ENCODE measurements at regions not wholly inside any gene's neighbourhood (a gene's known extent, or its start where the extent isn't known, plus 50 kb on each side); places are given as distances from the start of the nearest gene placed in this dataset.
A peak's percentile ranks its signal among the peaks of the same experiment; 100 is the strongest.

DNA sequence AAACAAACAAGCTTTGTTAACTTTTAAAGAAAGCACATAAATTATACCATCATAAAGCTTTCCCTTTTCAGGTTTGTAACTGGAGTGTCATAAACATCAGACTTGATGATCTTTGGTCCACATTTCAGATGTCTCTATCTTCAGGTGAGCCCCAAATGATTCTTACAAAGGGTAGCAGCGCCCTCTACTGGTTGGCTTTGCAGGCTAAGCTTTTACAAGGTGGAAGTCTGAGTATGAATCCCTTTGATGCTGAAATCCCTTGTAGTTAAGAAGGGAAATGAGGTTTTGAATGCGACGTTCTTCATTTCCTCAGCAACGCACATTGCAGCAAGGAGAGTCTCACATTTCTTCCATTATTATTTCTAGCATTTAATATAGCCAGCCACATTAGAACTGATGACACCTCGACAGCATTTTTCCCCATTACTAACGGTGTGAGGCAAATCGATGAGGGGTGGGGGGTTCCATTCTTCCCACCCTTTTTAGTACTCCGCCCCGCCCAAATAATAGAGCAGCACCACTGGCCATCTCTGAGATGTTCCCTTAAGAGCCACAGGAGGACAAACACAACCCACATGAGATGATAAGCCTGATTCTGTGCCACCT lies 126.3 kb upstream of the NT5E start:
- Histone ChIP-seq H3K23me2 (ENCODE audit: insufficient read length, low read depth, low read length, poor library complexity, severe bottlenecking) (no peaks in the 10 kb centered on the region), H3K23ac (ENCODE audit: insufficient read length, low read depth, low read length) (no peak overlapping the region), H3T11ph (ENCODE audit: low read length) (no peak overlapping the region), H2AK5ac (ENCODE audit: insufficient read length, low read length) (no peak overlapping the region), H3K27me3 (ENCODE audit: insufficient read depth, low read length) (no peaks in the 10 kb centered on the region; the same call in 1 of the 2 replicates), H3K9ac (ENCODE audit: extremely low read depth, insufficient read length, low read length) (no peak overlapping the region), H4K5ac (ENCODE audit: insufficient read length, low read depth, low read length) (no peak overlapping the region), H2BK5ac (ENCODE audit: insufficient read length, low read length) (no peak overlapping the region), H2BK12ac (ENCODE audit: insufficient read length, low read depth, low read length) (no peak overlapping the region), H4K8ac (replicated peaks; ENCODE audit: insufficient read length, low read depth, low read length) (no peak overlapping the region), H3K18ac (ENCODE audit: insufficient read length, low read depth, low read length) (no peak overlapping the region), H3K9me3 (ENCODE audit: control insufficient read depth, low read depth, low read length) (no peaks in the 10 kb centered on the region), H3K4me1 (ENCODE audit: insufficient read depth, low read length) (no peaks in the 10 kb centered on the region), H3K14ac (ENCODE audit: insufficient read depth, low read length) (no peak overlapping the region), H2BK20ac (ENCODE audit: low read depth, low read length, poor library complexity, severe bottlenecking) (no peak overlapping the region), H3K56ac (ENCODE audit: insufficient read length, low read depth, low read length) (no peak overlapping the region), H4K20me1 (ENCODE audit: control insufficient read depth, insufficient read depth, insufficient read length) (no peaks in the 10 kb centered on the region), H4K91ac (ENCODE audit: insufficient read length, low read depth, low read length) (no peak overlapping the region), H3K4me2 (ENCODE audit: insufficient read depth, insufficient read length, low read length) (no peak overlapping the region), H3K79me1 (ENCODE audit: insufficient read depth, low read depth, low read length, poor library complexity, severe bottlenecking) (no peaks in the 10 kb centered on the region), H3K4ac (ENCODE audit: low read depth, low read length) (no peak overlapping the region), H2BK15ac (ENCODE audit: low read depth, low read length) (no peak overlapping the region), H2AFZ (ENCODE audit: low read length) (no peak overlapping the region), H3K79me2 (ENCODE audit: insufficient read depth, low read length) (no peaks in the 10 kb centered on the region), H2BK120ac (ENCODE audit: low read depth, low read length, poor library complexity, severe bottlenecking) (no peak overlapping the region), H3K27ac (ENCODE audit: insufficient read length, low read depth, low read length) (no peak overlapping the region)
- Mint-ChIP-seq H3K4me3 (no peak overlapping the region), H3K27me3 (ENCODE audit: low read depth) (peaks cover 1% of the 10 kb centered on the region), H3K9me3 (peaks cover 5 to 10% of the 10 kb centered on the region in 2 experiments), H3K4me1 (peaks cover 2 to 4% of the 10 kb centered on the region in 2 experiments; a peak in 2 of 4 replicates), H3K27ac (no peak overlapping the region), H3K36me3 (ENCODE audit: insufficient read depth in 1 of 3, low read depth in 3 of 3) (peaks cover 0 to 6% (median 0%) of the 10 kb centered on the region in 3 experiments; a peak in 2 of 7 replicates)
- no CpG with 5 or more reads among the region's 9 CpGs for WGBS (ENCODE audit: extremely low coverage, insufficient read length, low lambda C conversion rate)
- peak; percentile 74 for DNase-seq
- TF ChIP-seq, protein P1, sequence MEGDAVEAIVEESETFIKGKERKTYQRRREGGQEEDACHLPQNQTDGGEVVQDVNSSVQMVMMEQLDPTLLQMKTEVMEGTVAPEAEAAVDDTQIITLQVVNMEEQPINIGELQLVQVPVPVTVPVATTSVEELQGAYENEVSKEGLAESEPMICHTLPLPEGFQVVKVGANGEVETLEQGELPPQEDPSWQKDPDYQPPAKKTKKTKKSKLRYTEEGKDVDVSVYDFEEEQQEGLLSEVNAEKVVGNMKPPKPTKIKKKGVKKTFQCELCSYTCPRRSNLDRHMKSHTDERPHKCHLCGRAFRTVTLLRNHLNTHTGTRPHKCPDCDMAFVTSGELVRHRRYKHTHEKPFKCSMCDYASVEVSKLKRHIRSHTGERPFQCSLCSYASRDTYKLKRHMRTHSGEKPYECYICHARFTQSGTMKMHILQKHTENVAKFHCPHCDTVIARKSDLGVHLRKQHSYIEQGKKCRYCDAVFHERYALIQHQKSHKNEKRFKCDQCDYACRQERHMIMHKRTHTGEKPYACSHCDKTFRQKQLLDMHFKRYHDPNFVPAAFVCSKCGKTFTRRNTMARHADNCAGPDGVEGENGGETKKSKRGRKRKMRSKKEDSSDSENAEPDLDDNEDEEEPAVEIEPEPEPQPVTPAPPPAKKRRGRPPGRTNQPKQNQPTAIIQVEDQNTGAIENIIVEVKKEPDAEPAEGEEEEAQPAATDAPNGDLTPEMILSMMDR (conservative IDR thresholded peaks at IDR 0.05) = peak; percentile 94

Data from H9 (cell line).